Gastroesophageal sphincter (tissue), 4 donors: ENCODE measurements at regions not wholly inside any gene's neighbourhood (a gene's known extent, or its start where the extent isn't known, plus 50 kb on each side); places are given as distances from the start of the nearest gene placed in this dataset.

ENCODE experiments used
- ATAC-seq: fragments of 150-250 bp; one replicate; pipeline ENCODE4 v1.9.1; 2016; ENCODE audit warnings: mild to moderate bottlenecking, moderate library complexity
- H3K27ac ChIP-seq, 4 donors: fragments of 200-600 bp; sonication (generic) in 3 of 4; 1 replicate in 3 of 4; 2 replicates in 1 of 4; pipeline ENCODE4 v1.5.1; 2016 to 2019
- H3K27me3 ChIP-seq: fragments of 200-600 bp; sonication (generic); one replicate; pipeline ENCODE4 v1.5.1; 2019
- H3K36me3 ChIP-seq, 2 donors: fragments of 200-600 bp; sonication (generic); one replicate each; pipeline ENCODE4 v1.5.1; 2019; ENCODE audit warnings: control low read depth in 1 of 2
- H3K4me1 ChIP-seq, 3 donors: fragments of 200-600 bp; sonication (generic); 1 replicate in 2 of 3; 2 replicates in 1 of 3; pipeline ENCODE4 v1.5.1; 2016 to 2019; ENCODE audit warnings: control low read depth in 2 of 3
- H3K4me3 ChIP-seq, 2 donors: fragments of 200-600 bp; sonication (generic); one replicate each; pipeline ENCODE4 v1.5.1; 2019; ENCODE audit warnings: mild to moderate bottlenecking in 1 of 2, moderate library complexity in 1 of 2
- H3K9me3 ChIP-seq, 3 donors: fragments of 200-600 bp; sonication (generic); one replicate each; pipeline ENCODE4 v1.5.1; 2017 to 2019; ENCODE audit warnings: control low read depth in 2 of 3
- CTCF ChIP-seq, 4 experiments: fragments of 200-600 bp in 2 of 4; fragments of 450-650 bp in 2 of 4; sonication (generic) in 1 of 4; IDR thresholded peaks; one replicate each; pipeline ENCODE4 v1.5.1; 2017 to 2019; ENCODE audit warnings: antibody characterized with exemption in 4 of 4, mild to moderate bottlenecking in 2 of 4, moderate library complexity in 2 of 4
- EP300 ChIP-seq: sonication (generic); formaldehyde crosslinking; IDR thresholded peaks from one replicate; pipeline ENCODE4 v1.6.1; 2017; ENCODE audit warnings: antibody characterized with exemption, mild to moderate bottlenecking
- POLR2A ChIP-seq, 2 donors: fragments of 450-650 bp; IDR thresholded peaks; one replicate each; pipeline ENCODE4 v1.6.1; 2017; ENCODE audit warnings: antibody characterized with exemption in 2 of 2, mild to moderate bottlenecking in 2 of 2, moderate library complexity in 1 of 2
- POLR2AphosphoS5 ChIP-seq: sonication (generic); formaldehyde crosslinking; IDR thresholded peaks from one replicate; pipeline ENCODE4 v1.6.1; 2017; ENCODE audit warnings: antibody characterized with exemption
- WGBS, 2 donors: methylation state at CpG; one replicate each; pipeline ENCODE4 v1.1.5; 2018; ENCODE audit warnings: low coverage in 1 of 2; 5-methylcytosine and 5-hydroxymethylcytosine counted together

GRCh38 chr4:121448231-121448630 lies 67.4 kb upstream of the QRFPR start:
- H3K9me3 ChIP-seq: no peaks in the 10 kb centered on the region
- no peaks in the 10 kb centered on the region for H3K36me3 ChIP-seq
- no peak for TF ChIP-seq CTCF (IDR thresholded peaks at IDR 0.05)
- TF ChIP-seq POLR2A (IDR thresholded peaks at IDR 0.05): no peak
- TF ChIP-seq EP300: no peak
- TF ChIP-seq POLR2AphosphoS5: no peak
- H3K4me1 ChIP-seq: no peaks in the 10 kb centered on the region
- no peak for ATAC-seq
- 86 to 94% methylated on average over 2 of the region's 2 CpGs for WGBS, 2 donors
- no peak overlapping the region for H3K27ac ChIP-seq
- H3K27me3 ChIP-seq: no peaks in the 10 kb centered on the region
- no peak overlapping the region for H3K4me3 ChIP-seq

DNA sequence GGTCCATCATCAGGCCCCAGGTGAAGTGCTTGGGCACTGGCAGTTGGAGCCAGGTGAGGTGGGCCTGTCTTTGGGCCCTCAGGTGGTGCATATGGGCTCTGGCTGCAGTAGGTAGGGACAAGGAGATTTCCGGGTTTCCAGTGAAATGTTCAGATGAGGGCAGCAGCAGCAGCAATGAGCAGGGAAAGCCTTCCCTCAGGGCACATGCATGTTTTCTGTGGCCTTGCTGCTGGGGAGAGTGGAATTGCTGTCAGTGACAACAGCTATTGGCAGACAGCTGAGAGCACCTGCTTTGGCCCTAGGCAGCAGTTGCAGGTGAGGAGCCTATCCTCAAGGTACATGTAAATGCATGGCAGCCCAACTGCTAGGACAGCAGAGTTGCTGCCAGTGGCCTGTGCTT lies 58.9 kb upstream of the QRFPR start:
- Histone ChIP-seq H3K4me3 (no peak overlapping the region), H3K27me3 (no peaks in the 10 kb centered on the region), H3K27ac (no peak overlapping the region), H3K4me1 (no peaks in the 10 kb centered on the region), H3K9me3 (peaks cover 0 to 21% (median 0%) of the 10 kb centered on the region in 3 donors), H3K36me3 (no peaks in the 10 kb centered on the region)
- 100% methylated on average over 1 of the region's 1 CpG; no CpG with 5 or more reads in 1 of the 2 donors for WGBS, 2 donors
- TF ChIP-seq POLR2AphosphoS5: no peak
- no peak for TF ChIP-seq EP300
- no peak for TF ChIP-seq POLR2A (IDR thresholded peaks at IDR 0.05)
- no peak for TF ChIP-seq CTCF (IDR thresholded peaks at IDR 0.05)
- ATAC-seq: no peak
